Endothelial cell of hepatic sinusoid (primary cell): ENCODE measurements at regions not wholly inside any gene's neighbourhood (a gene's known extent, or its start where the extent isn't known, plus 50 kb on each side); places are given as distances from the start of the nearest gene placed in this dataset.
"Not testable (repeated sequence)": the region's sequence is repeated elsewhere in the genome, so short reads cannot be mapped to it uniquely, and the experiment has no call there.

Experiments
- in situ Hi-C: cut with HindIII; loops from 2 replicates; pipeline ENCODE4 v1.10.0; 2017; ENCODE audit warnings: low sequenced_read_pairs

DNA sequence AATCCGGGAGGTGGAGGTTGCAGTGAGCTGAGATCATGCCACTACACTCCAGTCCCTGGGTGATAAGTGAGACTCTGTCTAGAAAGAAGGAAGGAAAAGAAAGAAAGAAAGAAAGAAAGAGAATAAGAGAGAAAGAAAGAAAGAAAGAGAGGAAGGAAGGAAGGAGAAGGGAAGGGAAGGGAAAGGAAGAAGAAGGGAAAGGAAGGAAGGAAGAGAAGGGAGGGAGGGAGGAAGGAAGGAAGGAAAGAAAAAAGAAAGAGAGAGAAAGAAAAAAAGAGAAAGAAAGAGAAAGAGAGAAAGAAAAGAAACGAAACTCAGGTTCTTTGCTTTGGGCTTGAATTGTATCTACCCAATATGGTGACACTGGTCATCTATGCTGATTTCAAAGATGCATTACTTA, 102.3 kb upstream of the GATA6 start:
- in situ Hi-C loops, result no loop called here

DNA sequence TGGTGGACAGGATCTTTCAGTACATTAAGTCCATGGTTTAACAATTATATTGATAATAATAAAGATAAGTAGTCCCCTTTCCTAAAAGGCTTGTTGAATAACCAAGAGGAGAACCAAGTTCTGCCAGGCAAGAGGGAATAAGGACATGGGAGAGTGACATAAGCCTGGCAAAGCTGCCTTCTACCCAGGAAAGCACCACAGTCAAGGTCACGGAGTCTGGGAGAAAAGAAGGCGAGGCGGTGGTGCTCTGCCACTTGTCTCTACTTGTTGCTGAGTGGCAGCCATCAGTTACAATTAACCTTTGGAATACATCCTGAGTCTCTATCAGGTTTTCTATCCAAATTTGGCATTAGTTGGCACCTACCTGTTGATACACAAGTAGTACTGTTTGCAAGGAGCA, 101.7 kb upstream of the GATA6 start:
- in situ Hi-C loops, result no loop called here

DNA sequence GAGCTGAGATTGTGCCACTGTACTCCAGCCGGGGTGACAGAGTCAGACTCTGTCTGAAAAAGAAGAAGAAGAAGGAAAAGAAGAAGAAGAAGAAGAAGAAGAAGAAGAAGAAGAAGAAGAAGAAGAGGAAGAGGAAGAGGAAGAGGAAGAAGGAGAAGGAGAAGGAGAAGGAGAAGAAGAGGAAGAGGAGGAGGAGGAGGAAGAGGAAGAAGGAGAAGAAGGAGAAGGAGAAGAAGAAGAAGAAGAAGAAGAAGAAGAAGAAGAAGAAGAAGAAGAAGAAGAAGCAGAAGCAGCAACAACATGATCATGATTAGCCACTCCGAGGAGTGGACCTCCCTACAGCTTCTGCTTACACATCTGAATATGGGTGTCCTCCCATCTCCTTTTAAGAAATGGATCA, 100.6 kb upstream of the GATA6 start:
- in situ Hi-C loops, result not testable (repeated sequence)

DNA sequence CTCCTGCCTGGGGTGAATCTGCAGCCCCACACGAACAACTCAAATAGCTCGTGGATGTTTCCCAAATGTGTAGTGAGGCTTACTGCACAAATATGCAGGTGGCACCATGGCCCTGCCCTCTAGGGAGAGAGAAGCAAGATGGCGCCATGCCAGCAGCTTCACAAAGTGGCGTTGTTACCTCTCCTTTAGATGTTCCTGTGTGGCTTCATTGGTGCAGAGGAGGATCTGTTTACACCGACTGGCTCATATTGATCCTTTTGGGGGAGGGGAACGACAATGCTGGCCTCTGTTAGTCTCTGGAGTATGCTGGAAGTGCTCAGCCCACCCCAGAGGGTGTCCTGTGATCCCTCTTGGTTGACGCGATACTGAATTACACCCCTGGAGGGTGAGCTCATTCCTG, 99.5 kb upstream of the GATA6 start:
- in situ Hi-C loops, result no loop called here

DNA sequence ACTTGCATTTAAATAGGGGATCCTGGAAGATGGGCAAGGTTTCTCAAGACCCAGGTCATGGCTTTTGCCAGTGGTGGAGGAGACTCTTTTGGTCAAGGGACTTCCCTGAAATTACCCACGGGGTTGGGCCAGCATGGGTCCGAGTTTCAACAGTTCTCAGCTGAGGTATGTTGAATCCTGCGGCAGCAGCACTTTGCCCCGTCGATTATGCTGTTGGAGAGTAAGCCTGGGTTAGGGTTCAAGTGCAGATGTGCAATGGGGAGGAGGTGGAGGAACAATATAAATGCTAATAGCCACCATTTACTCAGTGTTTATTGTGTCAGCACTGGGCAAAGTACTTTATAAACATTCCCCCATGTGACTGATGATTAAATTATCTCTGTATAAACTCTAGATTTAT, 96.0 kb upstream of the GATA6 start:
- in situ Hi-C loops, result no loop called here

DNA sequence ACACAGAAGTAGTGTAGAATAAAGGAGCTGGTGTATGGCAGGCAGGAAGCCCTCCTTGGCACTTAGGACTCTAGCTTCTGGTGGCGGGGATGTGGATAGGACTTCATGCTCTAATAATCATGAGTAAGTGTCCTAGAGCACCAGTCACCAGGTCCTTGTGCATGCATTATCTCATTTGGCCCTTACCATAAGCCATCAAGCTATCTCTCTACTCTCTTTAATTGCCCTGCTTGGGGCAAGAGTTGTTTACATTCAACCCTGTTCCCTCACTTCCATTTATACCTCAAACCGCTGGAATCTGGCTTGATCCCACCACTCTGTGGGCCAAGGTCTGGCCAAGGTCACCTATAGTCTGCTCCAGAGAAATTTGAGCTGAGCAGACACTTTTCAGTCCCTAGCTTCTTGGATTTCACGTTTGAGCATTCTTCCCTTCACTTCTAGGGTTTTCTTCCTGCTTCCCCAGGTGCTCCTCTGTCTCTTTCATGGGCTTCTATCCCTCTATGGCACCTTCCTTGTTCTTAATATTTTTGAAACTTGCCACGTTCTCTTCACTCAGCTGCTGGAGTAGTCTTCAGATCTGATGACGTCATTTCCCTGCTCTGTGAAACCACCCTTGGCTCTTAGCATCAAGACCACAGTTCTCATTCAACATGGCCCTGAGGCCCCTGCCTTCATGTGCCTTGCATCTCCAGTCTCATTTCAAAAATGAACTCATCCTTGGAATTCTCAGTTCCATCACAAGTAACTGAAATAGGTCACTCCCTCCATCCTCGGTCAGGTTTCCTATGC, 94.9 kb upstream of the GATA6 start:
- in situ Hi-C loops, result no loop called here

DNA sequence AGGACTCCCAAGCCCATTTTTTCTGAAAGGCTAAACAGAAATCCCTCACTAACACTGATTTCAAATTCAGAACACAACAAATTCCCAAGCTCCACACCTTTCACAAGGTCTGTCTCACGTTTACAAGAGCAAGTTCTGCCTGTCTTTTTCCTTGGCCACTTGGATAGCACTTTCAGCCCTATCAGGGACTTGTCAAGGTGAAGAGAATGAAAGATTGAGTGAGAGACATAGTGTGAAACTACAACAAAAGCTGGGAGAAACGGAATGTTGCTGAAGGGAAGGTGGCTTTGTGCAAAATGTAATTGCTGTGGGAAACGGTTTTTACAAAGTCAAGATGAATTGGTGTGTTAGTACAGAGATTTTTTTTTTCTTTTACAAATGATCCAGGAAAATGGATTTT, 89.4 kb upstream of the GATA6 start:
- in situ Hi-C loops, result no loop called here

DNA sequence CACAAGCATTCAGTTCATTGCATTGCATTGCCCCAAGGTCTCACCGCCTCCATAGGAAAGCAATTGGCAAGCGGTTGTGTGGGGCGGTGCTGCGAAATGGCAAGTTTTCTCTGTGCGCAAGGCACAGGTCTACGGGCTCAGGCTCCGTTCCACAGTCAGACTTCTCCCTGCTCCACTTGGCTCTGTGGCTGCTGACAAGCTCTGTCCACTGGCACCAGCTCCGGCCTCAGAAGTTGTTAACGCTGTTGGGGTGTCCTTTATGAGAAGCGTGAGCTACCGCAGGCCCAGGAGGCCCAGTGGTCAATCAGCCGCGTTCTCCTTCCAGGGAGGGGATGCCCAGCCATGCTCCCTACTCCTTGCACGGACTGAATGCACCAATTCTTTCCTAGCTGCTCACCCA, 87.0 kb upstream of the GATA6 start:
- in situ Hi-C loops, result no loop called here

DNA sequence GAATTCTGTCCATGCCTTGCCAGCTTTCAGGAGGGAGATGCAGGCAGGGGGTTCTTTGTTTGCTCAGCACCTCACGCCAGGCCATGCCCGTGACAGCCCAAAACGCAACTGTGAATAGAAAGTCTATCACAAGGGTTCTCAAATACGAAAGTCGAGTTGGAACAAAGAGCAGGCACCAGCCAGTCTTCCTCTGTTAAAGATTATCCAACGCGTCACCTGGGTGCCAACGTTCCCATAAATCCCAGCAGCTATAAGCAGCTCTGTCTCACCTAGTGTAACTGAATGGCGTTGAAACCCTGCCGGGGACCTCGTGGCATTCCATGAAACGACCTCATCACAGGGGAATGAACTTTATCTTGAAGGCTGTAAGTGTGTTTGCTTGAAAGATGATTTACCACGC, 84.8 kb upstream of the GATA6 start:
- in situ Hi-C loops, result no loop called here

DNA sequence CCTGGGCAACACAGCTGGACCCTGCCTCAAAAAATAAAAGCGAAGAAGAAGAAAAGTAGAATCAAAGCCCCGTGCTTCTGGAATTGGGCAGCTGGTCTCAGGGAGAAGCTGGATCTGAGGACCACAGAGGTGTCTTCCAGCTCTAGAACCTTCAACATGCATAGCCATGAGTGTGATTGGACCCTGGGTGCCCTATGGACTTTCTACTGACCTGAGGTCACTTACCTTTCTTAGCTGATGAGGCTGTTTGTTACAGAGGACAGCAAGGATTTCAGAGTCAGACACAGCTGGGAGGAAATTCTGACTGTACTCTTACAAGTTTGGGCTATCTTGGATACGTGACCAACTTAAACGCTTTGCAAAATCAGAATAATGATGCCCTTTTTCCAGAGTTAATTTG, 82.4 kb upstream of the GATA6 start:
- in situ Hi-C loops, result no loop called here

DNA sequence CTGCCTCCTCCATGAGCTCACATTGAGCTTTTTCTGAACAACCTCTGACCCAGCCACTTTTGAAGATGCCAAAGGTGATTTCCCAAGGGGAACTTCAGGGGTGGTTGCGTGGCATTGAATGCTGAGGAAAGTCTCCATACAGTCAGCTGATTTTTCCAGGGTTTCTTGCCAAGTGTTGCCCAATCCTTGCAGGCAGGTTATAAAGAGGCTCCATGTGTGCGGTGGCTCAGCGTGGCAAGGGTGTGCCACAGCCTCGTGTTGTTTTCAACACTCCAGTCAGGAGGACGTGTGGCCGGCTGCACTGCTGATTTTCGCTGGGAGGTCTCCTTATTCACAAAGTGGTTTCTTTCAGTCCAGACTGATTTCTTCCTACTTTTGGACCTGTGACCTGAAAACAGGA, 81.4 kb upstream of the GATA6 start:
- in situ Hi-C loops, result no loop called here

DNA sequence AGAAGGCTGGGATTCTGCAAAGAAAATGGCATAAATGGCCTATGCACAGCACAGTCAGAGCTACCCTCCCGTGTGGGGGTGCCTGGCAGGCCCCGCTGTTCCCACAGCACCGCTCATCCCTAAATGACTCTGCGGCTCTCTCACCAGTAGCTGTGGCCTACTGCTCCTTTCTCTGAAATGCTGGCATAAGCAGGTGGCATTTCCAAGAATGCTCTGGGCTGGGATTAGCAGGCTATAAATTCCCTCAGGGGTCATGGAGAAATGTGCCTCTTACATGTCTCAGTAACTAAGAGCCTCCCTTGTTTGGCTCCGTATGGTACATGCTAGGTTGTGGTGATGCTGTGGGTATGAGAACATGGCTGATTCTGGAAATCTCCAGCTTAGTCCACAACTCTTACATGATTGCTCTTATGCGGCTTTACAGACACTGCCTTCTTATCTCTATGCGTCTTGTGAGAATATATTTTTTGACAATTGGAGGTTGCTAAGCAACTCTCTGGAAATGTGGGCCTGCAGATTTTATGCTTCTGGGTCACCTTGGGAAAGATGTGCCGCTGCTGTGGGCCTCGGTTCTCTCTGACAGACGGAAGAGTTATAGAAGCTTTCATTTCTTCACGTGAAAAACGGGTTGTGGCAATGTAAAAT, 80.3 kb upstream of the GATA6 start:
- in situ Hi-C loops, result no loop called here

DNA sequence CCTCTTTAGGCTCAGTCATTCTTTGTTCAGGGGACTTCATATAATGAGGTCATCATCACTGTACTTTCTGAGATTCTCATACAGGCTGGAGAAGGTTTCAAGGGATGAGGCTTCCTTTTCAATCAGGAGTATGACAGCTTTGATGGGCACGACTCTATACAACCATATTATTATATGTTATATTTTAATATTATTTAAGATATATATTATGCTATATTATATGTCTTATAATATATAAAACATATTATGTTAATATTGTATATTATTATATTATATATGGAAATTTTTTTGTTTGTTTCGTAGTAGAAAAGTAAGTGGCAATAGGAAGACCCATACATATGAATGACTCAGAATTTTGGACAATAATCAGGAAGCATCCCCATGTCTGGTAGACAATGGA, 78.0 kb upstream of the GATA6 start:
- in situ Hi-C loops, result no loop called here

DNA sequence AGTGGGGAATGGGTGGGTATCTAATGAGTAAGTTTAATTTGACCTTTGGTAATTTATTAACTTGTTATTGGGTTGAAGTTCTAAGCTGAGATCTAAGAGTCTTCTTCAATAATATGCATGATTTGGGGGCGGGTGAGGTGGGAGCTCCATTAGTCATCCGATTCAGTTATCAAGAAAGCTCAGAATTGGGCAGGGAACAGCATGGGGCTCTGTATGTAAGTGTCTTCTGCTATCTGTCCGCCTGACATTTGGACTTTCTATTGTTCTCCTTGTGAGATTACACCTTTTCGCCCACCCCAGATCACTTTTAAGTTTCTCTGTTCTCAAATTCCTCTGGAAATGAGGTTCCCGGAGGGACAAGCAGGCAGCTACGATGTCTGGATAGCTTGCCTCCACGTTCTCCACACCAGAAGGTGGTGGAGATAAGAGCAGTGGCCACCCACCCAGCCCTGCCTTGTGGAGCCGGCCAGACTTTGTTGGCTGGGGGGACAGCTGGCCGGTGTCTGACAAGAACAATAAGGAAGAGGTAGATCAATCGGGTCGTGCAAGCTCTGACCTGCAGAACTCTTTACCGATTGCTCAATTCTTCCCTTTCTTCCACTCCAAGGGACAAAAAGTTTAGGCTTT, 75.5 kb upstream of the GATA6 start:
- in situ Hi-C loops, result no loop called here

DNA sequence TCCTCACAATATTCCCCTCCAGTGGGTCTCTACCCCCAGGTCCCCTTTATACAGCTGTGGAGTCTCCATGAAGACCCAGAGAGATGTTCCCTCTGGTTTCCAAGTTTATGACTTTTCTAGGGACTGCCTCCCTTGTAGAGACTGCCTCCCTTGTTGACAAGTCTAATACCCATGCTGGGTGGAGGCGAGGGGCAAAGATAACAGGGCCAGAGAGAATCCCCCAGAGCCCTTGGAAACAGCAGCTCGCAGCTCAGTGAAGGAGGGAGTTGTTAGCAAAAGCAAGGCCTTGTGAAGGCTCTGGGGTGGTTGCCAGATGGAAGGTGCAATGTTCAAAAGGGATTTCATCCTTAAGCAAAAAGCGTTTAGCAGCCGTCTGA, 75.0 kb upstream of the GATA6 start:
- in situ Hi-C loops, result no loop called here

DNA sequence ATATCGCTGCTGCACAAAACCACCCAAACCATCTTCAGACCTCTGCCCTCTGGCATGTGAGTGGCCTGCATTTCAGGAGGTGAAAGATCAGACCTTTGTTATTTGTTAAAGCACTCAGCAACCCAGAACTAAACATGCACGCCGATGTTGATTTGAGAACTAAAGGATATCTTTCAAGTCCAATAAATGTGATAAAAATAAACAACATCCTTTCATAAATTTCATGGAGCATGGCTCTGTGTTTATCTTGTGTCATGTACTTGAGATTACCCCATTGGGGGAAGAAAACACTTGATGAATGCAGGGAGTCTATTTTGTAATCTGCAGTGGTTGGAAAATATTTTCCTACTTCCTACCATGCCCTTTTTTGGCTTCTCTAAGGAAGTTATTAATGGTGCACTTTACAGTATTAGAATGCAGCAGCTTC, 70.8 kb upstream of the GATA6 start:
- in situ Hi-C loops, result no loop called here

DNA sequence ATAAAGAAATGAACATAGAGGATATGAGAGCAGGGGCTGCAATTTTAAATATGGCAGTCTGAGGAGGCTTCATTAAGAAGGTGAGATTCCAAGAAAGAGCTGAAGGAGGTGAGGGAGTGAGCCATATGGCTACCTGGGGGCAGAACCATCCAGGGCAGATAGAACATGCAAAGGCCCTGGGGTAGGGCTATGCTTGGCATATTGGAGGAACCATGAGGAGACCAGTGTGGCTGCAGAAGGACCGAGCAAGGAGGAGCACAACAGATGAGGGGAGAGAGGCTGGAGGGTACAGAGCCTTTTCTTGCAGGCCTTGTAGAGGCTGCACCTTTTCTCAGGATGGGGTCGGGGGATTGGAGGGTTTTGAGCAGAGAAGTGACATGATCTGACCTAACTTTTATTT, 69.5 kb upstream of the GATA6 start:
- in situ Hi-C loops, result no loop called here

DNA sequence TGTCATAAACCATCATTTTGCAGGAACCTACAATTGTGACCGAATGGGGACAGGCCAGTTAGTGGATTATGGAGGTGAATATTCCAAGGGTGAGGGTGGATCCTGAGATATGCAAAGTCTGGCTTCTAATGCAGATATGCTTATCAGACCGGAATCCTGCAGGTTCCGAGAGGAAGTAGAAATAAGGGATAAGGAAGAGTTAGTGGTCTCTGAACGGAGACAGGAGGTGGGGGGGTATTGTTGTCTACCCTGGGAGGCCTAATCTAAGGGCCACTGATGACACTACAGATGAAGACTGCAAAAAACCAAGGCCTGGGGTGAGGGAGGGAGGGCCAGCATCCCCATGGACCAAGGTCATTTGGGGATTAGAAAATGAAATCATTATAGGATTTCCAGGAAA, 67.7 kb upstream of the GATA6 start:
- in situ Hi-C loops, result no loop called here

DNA sequence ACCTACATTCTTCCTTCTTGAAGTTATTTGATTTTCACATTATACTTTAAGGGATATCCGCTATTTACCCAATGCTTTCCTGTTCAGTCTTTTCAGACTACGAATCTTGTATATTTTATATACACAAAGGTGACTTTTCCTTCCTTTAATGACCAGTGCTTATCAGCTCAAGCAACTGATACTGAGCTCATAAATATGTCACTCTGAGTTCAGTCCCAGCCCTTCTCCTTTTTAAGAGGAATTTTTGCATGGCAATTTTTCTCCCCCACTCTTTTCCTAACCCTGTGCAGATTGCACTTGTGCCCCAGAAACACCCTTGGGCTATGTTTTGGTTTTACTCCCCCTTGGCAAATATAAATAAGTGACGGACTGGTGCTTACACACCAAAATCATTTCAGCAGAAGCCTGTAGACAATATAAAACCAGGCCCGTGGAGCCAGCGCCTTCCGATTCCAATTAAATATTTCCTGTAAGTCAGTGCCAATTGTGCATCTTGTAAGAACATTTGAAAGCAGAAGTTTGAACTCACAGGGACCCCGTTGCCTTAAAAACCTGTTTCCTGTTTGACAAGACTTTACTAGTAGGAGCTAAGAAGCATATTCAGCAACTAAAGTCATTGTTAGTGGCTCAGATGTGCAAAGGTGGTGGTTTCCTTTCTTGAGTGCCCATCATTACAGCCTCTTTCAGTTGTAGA, 66.3 kb upstream of the GATA6 start:
- in situ Hi-C loops, result no loop called here

DNA sequence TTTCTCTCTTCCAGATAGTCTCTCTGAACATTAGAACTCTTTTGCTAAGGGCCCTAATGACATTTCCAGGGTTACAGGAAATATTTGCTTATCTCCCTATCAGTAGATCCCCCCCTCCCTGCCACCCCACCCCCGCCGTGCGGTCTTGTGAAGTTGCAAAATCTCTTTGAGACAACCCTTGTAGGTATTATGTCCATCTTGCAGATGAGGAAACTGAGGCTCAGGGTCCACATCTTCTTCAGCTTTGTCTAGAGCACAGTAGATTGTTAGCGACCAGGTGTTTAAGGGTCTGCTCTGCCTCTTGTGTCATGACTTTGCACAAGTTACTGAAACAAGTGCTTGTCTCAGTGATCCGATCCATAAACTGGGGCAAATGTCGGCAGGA, 65.8 kb upstream of the GATA6 start:
- in situ Hi-C loops, result no loop called here

DNA sequence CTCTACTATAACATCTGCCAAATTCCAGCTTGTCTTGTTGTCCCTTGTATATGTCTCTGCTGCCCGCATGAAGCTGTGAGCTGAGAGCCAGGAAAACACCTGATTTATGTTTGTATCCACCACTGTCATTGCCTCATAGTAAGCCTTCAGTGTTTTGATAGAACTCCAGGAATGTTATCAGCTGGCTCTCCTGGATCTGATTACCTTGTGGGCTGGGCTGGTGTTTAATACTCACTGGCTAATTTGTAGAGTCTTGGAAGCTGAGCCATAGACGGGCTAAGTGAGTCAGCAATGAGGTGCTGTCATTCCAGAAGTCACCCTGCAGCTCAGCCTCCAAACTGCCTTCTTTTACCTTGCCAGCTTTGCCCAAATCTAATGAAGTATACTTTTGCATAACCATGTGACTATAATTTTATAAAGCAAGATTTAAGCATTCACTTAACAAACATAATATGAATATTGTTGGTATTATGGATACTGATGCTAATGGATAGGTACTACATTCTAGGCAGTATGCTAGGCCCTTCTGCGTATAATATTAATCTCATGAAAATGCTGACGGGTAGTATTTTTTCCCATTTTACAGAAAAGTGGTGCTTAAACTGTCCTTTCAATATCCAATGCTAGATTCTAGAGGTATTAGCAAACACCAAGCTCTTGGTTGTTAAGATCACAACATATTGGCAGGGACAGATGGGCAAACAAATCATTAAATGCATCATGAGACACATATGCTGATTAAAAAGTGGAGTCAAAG, 62.7 kb upstream of the GATA6 start:
- in situ Hi-C loops, result loop anchor here (5.0 kb wide), 2 partner anchors 46 to 54 kb away; no protein-coding TSS in a partner anchor
